H9 (cell line): ENCODE measurements at regions not wholly inside any gene's neighbourhood (a gene's known extent, or its start where the extent isn't known, plus 50 kb on each side); places are given as distances from the start of the nearest gene placed in this dataset.

Experiments used
- DNase-seq: peaks from one replicate; pipeline ENCODE4 v3.0.0-alpha.2; 2017
- H2AFZ ChIP-seq: one replicate; pipeline ENCODE4 v1.6.1; 2013; ENCODE audit warnings: mild to moderate bottlenecking, low read length, control low read depth, moderate library complexity
- H2AK5ac ChIP-seq: 2 replicates; pipeline ENCODE4 v1.6.1; 2013; ENCODE audit warnings: low read length, control low read depth, mixed read lengths; ENCODE audit not compliant: insufficient read length
- H2BK120ac ChIP-seq: one replicate; pipeline ENCODE4 v1.6.1; 2013; ENCODE audit warnings: low read depth, mild to moderate bottlenecking, low read length, control low read depth, inconsistent platforms; ENCODE audit not compliant: poor library complexity, severe bottlenecking
- H2BK12ac ChIP-seq: 2 replicates; pipeline ENCODE4 v1.6.1; 2013; ENCODE audit warnings: low read length, control low read depth, mixed read lengths, low read depth; ENCODE audit not compliant: insufficient read length
- H2BK15ac ChIP-seq: 2 replicates; pipeline ENCODE4 v1.6.1; 2013; ENCODE audit warnings: low read depth, low read length, control low read depth
- H2BK20ac ChIP-seq: one replicate; pipeline ENCODE4 v1.6.1; 2013; ENCODE audit warnings: low read depth, mild to moderate bottlenecking, low read length, control low read depth, inconsistent platforms; ENCODE audit not compliant: poor library complexity, severe bottlenecking
- H2BK5ac ChIP-seq: 2 replicates; pipeline ENCODE4 v1.6.1; 2013; ENCODE audit warnings: low read length, control low read depth, mixed read lengths; ENCODE audit not compliant: insufficient read length
- H3K14ac ChIP-seq: 2 replicates; pipeline ENCODE4 v1.6.1; 2013; ENCODE audit warnings: low read length, control low read depth; ENCODE audit not compliant: insufficient read depth
- H3K18ac ChIP-seq: 2 replicates; pipeline ENCODE4 v1.6.1; 2013; ENCODE audit warnings: low read depth, mild to moderate bottlenecking, mixed read lengths, low read length, control low read depth; ENCODE audit not compliant: insufficient read length
- H3K23ac ChIP-seq: 2 replicates; pipeline ENCODE4 v1.6.1; 2013; ENCODE audit warnings: low read length, control low read depth, mixed read lengths, low read depth; ENCODE audit not compliant: insufficient read length
- H3K23me2 ChIP-seq: 2 replicates; pipeline ENCODE4 v1.6.1; 2013; ENCODE audit warnings: low read depth, mild to moderate bottlenecking, mixed read lengths, low read length, control low read depth; ENCODE audit not compliant: insufficient read length, poor library complexity, severe bottlenecking
- H3K27ac ChIP-seq: 2 replicates; pipeline ENCODE4 v1.5.1; 2013; ENCODE audit warnings: low read length, control low read depth, mixed read lengths, low read depth; ENCODE audit not compliant: insufficient read length
- H3K27me3 ChIP-seq: 2 replicates; pipeline ENCODE4 v1.6.1; 2013; ENCODE audit warnings: low read length, control low read depth, inconsistent platforms; ENCODE audit not compliant: insufficient read depth
- H3K4ac ChIP-seq: 2 replicates; pipeline ENCODE4 v1.6.1; 2013; ENCODE audit warnings: low read depth, mild to moderate bottlenecking, control low read depth, inconsistent platforms, low read length, moderate library complexity
- H3K4me1 ChIP-seq: 2 replicates; pipeline ENCODE4 v1.6.1; 2013; ENCODE audit warnings: low read length, control low read depth, inconsistent platforms; ENCODE audit not compliant: insufficient read depth
- H3K4me2 ChIP-seq: 2 replicates; pipeline ENCODE4 v1.6.1; 2013; ENCODE audit warnings: low read length, control low read depth, mixed read lengths; ENCODE audit not compliant: insufficient read length, insufficient read depth
- H3K56ac ChIP-seq: 2 replicates; pipeline ENCODE4 v1.6.1; 2013; ENCODE audit warnings: low read depth, mild to moderate bottlenecking, mixed read lengths, low read length, control low read depth; ENCODE audit not compliant: insufficient read length
- H3K79me1 ChIP-seq: 2 replicates; pipeline ENCODE4 v1.6.1; 2013; ENCODE audit warnings: low read depth, mild to moderate bottlenecking, moderate library complexity, low read length, control low read depth, inconsistent platforms; ENCODE audit not compliant: insufficient read depth, poor library complexity, severe bottlenecking
- H3K79me2 ChIP-seq: 2 replicates; pipeline ENCODE4 v1.6.1; 2013; ENCODE audit warnings: low read length, control low read depth, inconsistent platforms; ENCODE audit not compliant: insufficient read depth
- H3K9ac ChIP-seq: 2 replicates; pipeline ENCODE4 v1.6.1; 2013; ENCODE audit warnings: low read length, control low read depth, mixed read lengths; ENCODE audit not compliant: insufficient read length; ENCODE audit errors: extremely low read depth
- H3K9me3 ChIP-seq: one replicate; pipeline ENCODE4 v1.6.1; 2013; ENCODE audit warnings: low read depth, low read length, inconsistent platforms; ENCODE audit not compliant: control insufficient read depth
- H3T11ph ChIP-seq: one replicate; pipeline ENCODE4 v1.6.1; 2013; ENCODE audit warnings: mild to moderate bottlenecking, low read length, control low read depth, inconsistent platforms
- H4K20me1 ChIP-seq: one replicate; pipeline ENCODE4 v1.6.1; 2013; ENCODE audit not compliant: control insufficient read depth, insufficient read length, insufficient read depth
- H4K5ac ChIP-seq: 2 replicates; pipeline ENCODE4 v1.6.1; 2013; ENCODE audit warnings: low read depth, mild to moderate bottlenecking, mixed read lengths, low read length, control low read depth; ENCODE audit not compliant: insufficient read length
- H4K8ac ChIP-seq: replicated peaks from 2 replicates; pipeline ENCODE4 v1.6.1; 2013; ENCODE audit warnings: low read length, control low read depth, mixed read lengths, low read depth; ENCODE audit not compliant: insufficient read length
- H4K91ac ChIP-seq: 2 replicates; pipeline ENCODE4 v1.6.1; 2013; ENCODE audit warnings: low read depth, mild to moderate bottlenecking, moderate library complexity, mixed read lengths, low read length, control low read depth; ENCODE audit not compliant: insufficient read length
- H3K27ac Mint-ChIP-seq, 3 experiments: 2 replicates in 2 of 3; 3 replicates in 1 of 3; pipeline ENCODE4 v1.8.0; 2020 to 2021; ENCODE audit warnings: mixed read lengths in 3 of 3, mild to moderate bottlenecking in 1 of 3, moderate library complexity in 1 of 3
- H3K27me3 Mint-ChIP-seq: 2 replicates; pipeline ENCODE4 v1.8.0; 2021; ENCODE audit warnings: low read depth, mild to moderate bottlenecking, moderate library complexity, mixed read lengths
- H3K36me3 Mint-ChIP-seq, 3 experiments: 2 replicates in 2 of 3; 3 replicates in 1 of 3; pipeline ENCODE4 v1.8.0; 2020 to 2021; ENCODE audit warnings: low read depth in 3 of 3, mixed read lengths in 3 of 3; ENCODE audit not compliant: insufficient read depth in 1 of 3
- H3K4me1 Mint-ChIP-seq, 2 experiments: 2 replicates each; pipeline ENCODE4 v1.8.0; 2020; ENCODE audit warnings: mixed read lengths in 2 of 2
- H3K4me3 Mint-ChIP-seq, 2 experiments: 2 replicates in 1 of 2; 3 replicates in 1 of 2; pipeline ENCODE4 v1.8.0; 2020 to 2021; ENCODE audit warnings: mild to moderate bottlenecking in 2 of 2, mixed read lengths in 2 of 2, moderate library complexity in 1 of 2
- H3K9me3 Mint-ChIP-seq, 2 experiments: 2 replicates in 1 of 2; 3 replicates in 1 of 2; pipeline ENCODE4 v1.8.0; 2020; ENCODE audit warnings: mild to moderate bottlenecking in 2 of 2, mixed read lengths in 2 of 2, moderate library complexity in 1 of 2
- CTCF ChIP-seq: fragments of 200-600 bp; sonication (generic); conservative IDR thresholded peaks from 3 replicates; pipeline ENCODE4 v1.8.0; 2021; ENCODE audit warnings: antibody characterized with exemption, mild to moderate bottlenecking
- WGBS: extraction: QIAGEN DNeasy Blood & Tissue Kit; methylation state at CpG from one replicate; pipeline ENCODE4 v1.1.7; 2013; ENCODE audit warnings: missing lambda C conversion rate, low lambda C conversion rate, mixed read lengths; ENCODE audit not compliant: insufficient read length; ENCODE audit errors: extremely low coverage; 5-methylcytosine and 5-hydroxymethylcytosine counted together

- Histone ChIP-seq H2BK120ac (no peak overlapping the region), H3K4me2 (no peak overlapping the region), H3K4me1 (no peaks in the 10 kb centered on the region), H2AFZ (no peak overlapping the region), H3K79me2 (no peaks in the 10 kb centered on the region), H2BK12ac (no peak overlapping the region), H3K18ac (no peak overlapping the region), H3K4ac (no peak overlapping the region), H3K23me2 (no peaks in the 10 kb centered on the region), H3K56ac (no peak overlapping the region), H2BK15ac (no peak overlapping the region), H3K9me3 (peaks cover 3% of the 10 kb centered on the region), H3T11ph (no peak overlapping the region), H3K9ac (no peak overlapping the region), H3K27me3 (no peaks in the 10 kb centered on the region), H2AK5ac (no peak overlapping the region), H3K27ac (no peak overlapping the region), H4K91ac (no peak overlapping the region), H3K23ac (no peak overlapping the region), H4K5ac (no peak overlapping the region), H3K14ac (no peak overlapping the region), H4K20me1 (no peaks in the 10 kb centered on the region), H2BK20ac (no peak overlapping the region), H2BK5ac (no peak overlapping the region), H4K8ac (no peak overlapping the region), H3K79me1 (no peaks in the 10 kb centered on the region)
- H3K36me3 Mint-ChIP-seq, result peaks cover 9 to 23% (median 10%) of the 10 kb centered on the region in 3 experiments; a peak in 6 of 7 replicates
- H3K9me3 Mint-ChIP-seq, result peaks cover 22 to 23% of the 10 kb centered on the region in 2 experiments
- H3K27me3 Mint-ChIP-seq, result no peaks in the 10 kb centered on the region
- no peak for TF ChIP-seq CTCF
- H3K4me3 Mint-ChIP-seq, result no peak overlapping the region
- WGBS, result no CpG with 5 or more reads among the region's 2 CpGs
- H3K4me1 Mint-ChIP-seq, result no peaks in the 10 kb centered on the region
- no peak overlapping the region for H3K27ac Mint-ChIP-seq
- DNase-seq, result no peak
These were observed 1574.9 kb downstream of the HACE1 start for GRCh38 chr6:103284835-103285234.
